HG02943 (cell line): ENCODE measurements at regions not wholly inside any gene's neighbourhood (a gene's known extent, or its start where the extent isn't known, plus 50 kb on each side); places are given as distances from the start of the nearest gene placed in this dataset.
"Not testable (repeated sequence)": the region's sequence is repeated elsewhere in the genome, so short reads cannot be mapped to it uniquely, and the experiment has no call there.

Experiments
- ATAC-seq: cut with Tn5 transposase; IDR thresholded peaks from one replicate; pipeline ENCODE4 v1.9.1; 2021; ENCODE audit warnings: mild to moderate bottlenecking, low read depth, moderate library complexity; ENCODE audit not compliant: unreplicated experiment

DNA sequence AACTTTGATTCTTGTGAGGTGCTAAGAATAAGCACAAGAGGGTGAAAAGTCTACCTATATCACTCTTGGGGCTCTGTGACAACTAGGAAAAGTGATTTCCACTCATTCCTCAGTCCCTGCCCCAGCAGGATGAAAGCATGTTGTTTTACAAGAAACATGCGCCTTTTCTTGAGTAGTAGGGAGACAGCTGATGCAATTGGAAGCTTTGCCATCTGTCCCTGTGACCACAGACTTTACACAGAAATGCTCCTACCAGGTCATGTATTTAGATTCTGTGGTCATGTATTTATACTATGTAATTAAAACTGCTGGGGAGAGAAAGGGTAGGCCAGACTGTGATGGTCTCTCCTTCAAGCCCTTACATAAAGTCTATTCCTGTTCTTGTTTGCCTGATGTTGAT lies 445.5 kb downstream of the PTPRC start:
- ATAC-seq = no peak

DNA sequence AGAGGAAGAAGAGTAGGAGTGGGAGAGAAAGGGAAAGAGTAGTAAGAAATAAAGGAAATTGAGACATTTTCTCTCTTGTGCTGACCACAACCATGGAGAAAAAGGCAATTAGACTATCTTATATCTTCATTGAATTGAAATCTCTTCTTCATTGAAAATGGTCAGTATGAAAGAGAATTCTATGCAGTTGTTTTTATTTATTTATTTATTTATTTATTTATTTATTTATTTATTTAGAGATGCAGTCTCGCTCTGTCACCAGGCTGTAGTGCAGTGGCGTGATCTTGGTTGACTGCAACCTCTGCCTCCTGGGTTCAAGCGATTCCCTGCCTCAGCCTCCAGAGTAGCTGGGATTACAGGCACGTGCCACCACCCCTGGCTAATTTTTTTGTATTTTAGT lies 447.1 kb downstream of the PTPRC start:
- ATAC-seq = no peak

DNA sequence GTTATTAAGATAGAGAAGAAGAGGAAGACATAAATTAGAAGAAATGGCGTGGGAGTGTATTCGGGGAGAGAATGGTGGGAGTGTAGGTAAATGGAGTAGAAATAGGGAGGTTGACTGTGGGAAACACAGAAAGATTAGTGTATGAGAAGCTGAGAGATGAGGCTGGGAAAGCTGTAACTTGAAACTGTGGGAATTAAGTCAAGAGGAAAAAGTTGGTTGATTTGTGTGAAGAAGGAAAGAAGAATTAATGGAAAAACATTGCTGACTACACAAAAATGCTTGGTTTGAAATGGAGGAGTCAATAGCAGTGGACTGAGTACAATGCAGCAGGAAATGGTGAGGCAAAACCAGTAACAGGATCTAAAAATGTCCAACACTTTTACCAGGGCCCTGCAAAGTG lies 448.3 kb downstream of the PTPRC start:
- no peak for ATAC-seq

DNA sequence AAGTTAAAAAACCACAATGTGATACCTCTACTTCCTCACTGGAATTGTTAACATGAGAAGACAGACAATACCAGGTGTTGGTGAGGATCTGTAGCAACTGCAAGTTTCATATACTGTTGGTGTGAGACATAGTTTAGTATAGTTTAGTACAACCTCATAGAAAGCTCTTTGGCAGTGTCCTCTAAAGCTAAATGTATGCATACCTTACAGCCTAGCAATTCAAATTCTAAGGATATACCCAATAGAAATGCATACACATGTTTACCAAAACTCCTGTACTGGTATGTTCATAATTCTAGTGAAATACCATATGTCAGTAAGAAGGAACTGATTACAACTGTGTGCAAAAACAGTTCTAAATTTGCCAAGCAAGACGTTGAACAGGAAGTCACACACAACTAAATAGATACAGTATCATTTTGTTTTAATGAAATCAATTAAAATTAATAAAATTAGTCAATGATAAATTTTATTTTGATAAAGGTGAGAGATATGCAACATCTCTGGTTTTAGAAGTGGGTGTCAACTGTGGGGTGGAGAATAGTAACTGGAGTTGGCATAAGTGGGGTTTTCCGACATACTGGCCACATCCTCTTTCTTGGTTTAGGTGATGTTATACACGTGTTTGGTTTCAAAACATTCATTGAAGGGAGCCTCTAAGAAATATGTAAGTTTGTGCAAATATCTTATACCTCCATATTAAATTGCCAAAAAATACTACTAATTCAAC lies 450.7 kb downstream of the PTPRC start:
- peak; percentile 94 for ATAC-seq

DNA sequence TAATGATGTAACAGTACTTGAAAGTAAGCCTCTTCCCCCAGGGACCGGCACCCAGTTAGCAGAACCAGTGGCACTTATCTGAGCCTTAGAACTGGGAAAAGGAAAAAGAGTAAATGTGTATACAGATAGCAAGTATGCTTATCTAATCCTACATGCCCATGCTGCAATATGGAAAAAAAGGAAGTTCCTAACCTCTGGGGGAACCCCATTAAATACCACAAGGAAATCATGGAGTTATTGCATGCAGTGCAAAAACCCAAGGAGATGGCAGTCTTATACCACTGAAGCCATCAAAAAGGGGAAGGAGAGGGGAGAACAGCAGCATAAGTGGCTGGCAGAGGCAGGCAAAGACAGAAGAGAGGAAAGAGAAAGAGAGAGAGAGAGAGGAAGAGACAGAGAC lies 456.8 kb downstream of the PTPRC start:
- not testable (repeated sequence) for ATAC-seq

DNA sequence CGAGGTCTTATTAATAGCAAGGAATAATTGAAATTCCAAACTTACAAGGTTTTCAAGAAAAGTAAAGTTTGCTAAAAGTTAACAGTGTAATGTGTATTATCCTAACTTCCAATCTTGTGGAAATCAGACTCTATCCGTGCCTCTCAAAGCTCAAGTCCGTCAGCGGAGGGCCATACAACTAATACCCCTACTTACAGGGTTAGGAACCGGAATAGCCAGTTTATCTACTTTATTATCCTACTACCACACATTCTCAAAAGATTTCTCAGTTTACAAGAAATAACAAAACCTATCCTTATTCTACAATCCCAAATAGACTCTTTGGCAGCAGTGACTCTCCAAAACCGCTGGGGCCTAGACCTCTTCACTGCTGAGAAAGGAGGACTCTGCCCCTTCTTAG lies 457.8 kb downstream of the PTPRC start:
- no peak for ATAC-seq

DNA sequence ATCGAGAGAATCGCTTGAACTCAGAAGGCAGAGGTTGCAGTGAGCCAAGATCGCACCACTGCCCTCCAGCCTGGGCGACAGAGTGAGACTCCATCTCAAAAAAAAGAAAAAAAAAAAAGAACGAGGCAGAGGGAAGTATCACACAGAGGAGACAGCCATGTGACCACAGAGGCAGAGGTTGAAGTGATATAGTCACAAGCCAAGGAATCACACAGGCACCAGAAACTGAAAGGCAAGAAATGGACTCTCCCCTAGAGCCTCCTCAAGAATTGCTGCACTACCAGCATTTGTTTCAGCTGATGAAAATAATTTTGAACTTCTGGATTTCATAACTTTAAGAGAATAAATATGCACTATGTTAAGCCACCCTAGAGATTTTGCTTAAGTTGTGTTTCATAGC lies 459.6 kb downstream of the PTPRC start:
- no peak for ATAC-seq

DNA sequence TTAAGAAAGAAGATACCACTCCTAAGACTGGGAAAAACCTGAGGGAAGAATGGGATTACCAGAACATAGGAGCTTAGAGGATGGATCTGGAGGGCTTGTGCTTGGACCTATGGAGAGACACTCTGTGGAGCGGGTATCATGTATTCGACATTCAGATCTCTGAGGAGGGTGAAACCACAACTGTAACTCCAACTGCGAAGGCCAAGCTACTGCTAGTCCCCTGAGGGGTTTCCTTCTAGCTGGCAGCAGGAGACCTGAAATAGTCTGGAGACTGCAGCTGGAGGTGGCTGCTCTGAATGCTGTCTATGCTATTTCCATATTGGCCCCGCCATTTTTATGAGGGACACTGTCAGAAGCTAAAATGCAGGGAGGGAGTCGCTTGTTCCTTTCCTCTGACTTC lies 462.3 kb downstream of the PTPRC start:
- ATAC-seq = no peak

DNA sequence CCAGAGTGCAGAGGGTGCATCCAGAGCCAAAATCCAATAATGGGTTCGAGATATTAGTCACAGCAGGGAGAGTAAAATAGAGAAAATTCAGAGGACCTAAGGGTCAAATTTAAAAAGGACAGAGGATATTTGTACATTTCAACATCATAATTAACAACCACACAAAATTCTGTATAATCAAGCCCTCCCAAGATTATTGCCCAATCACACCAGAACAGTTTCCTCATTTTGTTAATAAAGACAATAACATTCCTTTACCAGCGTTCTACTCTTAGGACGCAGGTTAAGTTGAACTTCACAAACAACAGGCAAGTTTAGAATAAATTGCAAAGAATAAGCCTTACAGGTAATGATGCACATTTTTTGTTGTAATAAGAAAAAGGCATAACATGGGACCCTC lies 462.8 kb downstream of the PTPRC start:
- ATAC-seq = no peak

DNA sequence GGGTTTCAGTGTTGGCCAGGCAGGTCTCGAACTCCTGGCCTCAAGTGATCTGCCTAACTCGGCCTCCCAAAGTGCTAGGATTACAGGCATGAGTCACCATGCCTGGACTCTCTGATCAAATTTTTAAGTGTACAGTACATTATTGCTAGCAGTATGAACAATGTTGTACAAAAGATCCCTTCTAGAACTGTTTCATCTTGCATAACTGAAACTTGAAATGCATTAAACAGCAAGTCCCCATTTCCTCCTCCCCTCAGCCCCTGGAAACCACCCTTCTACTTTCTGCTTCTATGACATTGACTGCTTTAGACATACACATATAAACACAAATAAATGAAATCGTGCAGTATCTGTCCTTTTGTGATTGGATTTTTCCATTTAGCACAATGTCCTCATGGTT lies 463.4 kb downstream of the PTPRC start:
- ATAC-seq = no peak

DNA sequence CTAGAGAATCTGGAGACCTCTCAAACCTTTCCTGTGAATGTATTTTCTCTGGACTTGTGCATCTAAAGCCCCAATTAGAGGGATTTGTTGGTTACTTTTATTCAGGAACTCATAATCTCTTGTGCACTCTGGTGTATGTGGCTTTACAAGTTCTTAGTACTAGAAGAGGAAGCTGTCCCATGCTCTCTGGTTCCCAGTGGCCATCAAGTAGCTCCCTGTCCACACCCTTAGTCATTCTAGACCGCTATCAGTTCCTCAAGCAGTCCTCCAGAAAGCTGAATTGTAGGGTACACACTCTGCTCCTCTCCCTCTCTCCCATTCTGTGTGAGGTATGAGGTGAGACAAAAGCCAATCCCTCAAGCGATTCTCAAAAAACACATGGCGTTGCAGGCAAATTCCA lies 470.3 kb downstream of the PTPRC start:
- ATAC-seq = no peak

DNA sequence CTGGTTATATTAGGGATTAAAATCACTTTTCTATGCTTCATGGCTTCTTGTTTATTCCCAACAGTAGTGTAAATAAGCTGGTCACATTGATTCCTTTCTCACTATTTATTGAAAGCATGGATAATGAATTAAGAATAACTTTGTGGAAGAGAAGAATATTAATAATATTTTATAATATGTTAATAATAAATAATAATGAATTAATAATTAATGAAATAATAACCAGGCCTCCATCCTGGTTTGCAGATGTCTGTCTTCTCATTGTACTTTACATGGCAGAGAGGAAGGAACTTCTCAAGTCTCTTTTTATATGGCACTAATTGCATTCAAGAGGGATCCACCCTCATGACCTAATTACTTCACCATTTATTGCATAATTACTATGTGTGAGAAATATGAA lies 473.5 kb downstream of the PTPRC start:
- ATAC-seq = no peak

DNA sequence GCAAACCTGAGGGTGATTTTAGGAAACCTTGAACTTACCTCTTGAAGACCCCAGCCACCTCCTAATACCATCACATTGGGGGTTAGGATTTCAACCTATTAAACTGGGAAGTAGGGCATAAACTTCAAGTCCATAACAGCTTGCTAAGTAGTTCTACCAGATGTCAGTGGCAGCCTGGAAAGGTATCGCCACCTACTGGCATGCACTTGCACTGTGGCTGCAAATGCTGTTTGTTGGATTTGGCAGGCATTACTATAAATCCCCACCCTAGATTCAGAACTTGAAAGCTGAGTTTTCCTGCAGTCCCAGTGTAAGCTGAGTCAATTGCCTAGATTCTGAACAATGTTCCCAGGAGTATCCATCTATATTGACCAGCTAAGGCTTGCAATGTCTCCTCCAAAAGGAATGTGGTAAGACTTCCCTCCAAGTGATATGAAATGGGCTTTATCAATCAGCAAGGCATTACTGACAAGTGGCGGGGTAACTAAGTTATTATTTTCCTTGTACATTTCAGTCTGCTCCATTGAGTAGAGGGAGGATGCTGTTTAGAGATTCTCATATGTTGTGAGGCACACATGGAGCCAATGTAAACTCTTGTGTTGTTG lies 474.5 kb downstream of the PTPRC start:
- no peak for ATAC-seq

DNA sequence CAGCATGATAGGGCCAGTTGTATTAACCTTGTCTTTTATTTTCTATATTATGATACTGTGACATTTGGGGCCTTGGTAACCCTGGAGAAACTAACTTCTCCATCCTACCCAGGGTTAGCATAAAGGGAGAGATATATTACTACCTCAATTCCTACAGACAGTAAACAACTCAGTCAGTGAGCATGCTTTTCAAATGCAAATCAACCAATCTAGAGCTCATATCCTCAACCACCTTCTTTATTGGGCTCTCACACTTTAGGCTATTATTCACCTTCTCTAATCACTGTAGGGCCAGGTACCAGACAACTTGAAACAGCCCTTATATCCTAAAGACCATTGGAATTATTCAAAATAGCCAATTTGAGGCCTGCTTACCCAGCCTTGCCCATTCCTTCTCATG lies 477.6 kb downstream of the PTPRC start:
- ATAC-seq = no peak

DNA sequence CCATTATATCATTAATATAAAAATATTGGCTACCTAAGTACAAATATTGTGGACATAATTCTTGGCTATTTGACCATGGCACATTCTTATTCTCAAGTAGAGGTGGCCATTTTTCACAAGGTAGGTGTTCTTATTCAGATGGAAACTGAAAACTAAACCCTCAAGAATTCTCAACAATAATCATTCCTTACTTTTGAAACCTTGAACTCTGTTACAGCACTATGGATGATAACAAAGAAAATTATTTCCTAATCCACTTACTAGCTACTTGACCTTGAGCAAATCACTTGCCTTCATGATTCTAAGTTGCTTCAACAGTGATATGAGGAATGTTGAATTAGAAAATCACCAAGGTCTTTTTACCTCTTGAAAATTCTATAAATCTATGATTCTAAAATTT lies 482.2 kb downstream of the PTPRC start:
- ATAC-seq = no peak

DNA sequence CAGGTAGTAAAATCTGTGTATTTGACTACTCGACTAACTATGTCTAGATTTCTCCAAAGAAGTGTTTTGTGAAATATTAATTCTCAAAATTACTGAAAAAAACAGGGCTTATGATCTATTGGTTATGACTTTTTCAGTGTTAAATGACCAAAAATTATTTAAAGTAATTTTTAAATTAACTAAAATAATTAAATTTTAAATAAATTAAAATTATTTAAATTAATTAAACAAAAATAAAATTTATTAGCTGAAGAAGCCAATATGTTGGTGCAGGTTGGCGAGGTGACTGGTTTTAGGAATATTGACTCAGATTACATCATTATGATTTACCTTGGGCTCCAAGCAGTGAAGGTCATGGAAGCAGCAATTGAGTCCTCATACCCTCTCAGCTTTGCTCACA lies 483.2 kb downstream of the PTPRC start:
- ATAC-seq = no peak

DNA sequence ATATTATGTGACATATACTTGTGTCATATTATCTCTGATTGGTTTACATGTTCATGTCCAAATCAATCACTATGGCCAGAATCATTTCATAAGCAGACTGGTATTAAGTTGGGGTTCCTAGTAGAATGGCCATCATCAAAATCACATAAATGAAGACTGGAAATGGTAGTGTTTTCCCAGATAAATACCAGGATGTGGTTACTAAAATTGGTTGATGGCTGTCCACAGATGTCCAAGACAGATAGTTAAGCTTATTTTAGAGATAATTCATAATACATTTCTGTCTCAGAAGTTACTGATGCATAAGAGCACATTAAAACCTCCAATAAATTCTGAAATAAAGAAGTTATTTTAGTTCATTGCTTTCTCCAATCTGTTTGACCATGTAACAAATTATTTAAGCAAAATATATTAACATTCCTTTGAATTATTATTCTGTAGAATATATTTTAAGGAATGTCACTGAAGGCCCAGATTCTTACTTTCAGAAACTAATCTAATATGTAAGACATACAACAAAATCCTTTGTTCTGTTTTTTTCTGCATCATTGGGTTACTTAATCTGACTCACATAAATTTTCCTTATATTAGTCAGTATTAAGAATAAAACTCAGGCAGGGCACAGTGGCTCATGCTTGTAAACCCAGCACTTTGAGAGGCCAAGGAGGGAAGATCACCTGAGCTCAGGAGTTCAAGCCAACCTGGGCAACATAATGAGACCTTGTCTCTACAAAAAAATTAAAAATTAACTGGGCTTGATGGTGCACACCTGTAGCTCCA lies 483.9 kb downstream of the PTPRC start:
- no peak for ATAC-seq

DNA sequence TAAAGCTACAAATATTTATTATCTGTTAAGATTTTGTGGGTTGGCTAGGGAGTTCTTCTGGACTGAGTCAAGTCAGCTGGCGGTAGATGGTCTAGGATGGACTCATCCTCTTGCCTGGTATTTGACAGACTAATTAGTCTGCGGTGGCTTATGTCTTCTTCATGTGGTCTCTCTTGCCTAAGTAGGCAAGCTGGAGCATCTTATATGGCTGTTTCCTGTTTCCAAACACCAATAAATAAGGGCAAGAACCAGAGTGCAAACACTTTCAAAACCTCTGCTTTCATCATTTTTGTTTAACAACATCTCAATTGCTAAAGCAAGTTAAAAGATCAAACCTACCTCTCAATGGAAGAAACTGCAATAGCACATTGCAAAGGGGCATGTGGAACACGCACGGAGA lies 484.8 kb downstream of the PTPRC start:
- ATAC-seq = no peak

DNA sequence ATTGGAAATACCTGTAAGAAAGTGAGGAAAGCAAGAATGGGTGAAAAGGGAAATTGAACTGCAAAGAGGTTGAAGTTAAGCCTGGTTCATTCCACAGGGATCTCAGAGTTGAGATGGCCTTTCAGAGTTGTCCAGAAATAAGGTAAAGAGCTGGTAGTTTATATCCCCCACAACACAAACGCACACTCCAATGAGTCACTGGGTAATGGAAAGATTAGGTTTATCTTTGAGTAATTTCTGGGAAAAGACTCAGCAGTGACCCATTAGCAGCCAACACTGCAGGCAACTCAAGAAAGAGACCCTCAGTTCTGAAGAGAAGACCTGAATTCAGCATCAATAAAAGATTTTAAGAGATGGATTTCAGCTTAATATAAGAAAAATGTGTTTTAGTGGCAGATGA lies 485.5 kb downstream of the PTPRC start:
- no peak for ATAC-seq

DNA sequence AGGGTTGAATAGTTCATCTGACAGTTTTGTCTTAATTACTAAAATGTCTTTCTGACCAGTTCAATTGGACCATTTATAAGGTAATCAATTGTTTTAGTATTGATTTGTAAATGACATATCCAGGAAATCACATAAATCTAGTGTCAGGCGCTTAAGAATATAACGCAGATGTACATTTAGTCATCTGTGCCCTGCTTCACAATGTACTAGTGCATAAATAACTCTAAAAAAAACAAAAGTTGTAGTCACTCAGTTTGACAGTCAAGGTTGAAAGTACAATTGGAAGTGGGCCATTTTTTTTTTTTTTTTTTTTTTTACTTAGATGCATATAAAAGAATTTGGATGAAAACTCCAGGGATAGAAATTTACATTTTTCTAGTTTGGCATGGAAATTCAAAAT lies 490.4 kb downstream of the PTPRC start:
- ATAC-seq = no peak

DNA sequence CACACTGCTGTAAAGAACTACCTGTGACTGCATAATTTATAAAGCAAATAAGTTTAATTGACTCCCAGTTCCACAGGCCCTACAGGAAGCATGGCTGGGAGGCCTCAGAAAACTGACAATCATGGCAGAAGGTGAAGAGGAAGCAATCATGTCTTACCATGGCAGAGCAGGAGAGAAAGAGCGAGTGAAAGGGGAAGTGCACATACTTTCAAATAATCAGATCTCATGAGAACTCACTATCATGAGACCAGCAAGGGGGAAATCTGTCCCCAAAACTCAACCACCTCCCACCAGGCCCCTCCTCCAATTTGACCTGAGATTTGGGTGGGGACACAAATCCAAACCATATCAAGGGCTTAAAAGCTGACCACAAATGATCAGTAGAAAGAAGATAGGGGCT lies 493.2 kb downstream of the PTPRC start:
- ATAC-seq = no peak

DNA sequence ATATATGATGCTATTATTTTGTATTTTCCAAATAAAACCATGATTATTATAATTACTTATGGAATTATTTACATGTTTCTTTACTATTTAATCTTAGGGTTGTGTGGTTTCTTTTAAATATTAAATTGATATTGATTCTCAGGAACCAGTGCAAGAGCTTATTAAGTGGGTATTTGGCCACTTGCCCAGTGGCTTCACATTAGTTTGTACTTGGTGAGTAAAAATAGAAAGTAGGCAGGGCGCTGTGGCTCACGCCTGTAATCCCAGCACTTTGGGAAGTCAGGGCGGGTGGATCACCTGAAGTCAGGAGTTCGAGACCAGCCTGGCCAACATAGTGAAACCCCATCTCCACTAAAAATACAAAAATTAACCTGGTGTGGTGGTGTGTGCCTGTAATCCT lies 497.1 kb downstream of the PTPRC start:
- ATAC-seq = no peak
